ENCODE measurements at regions not wholly inside any gene's neighbourhood (a gene's known extent, or its start where the extent isn't known, plus 50 kb on each side); places are given as distances from the start of the nearest gene placed in this dataset.
A peak's percentile ranks its signal among the peaks of the same experiment; 100 is the strongest.

- 25% methylated on average over 3 of the region's 3 CpGs for WGBS (ENCODE audit: low lambda C conversion rate)
- ChIA-PET CTCF (ENCODE audit: low intra/inter-chr PET ratio, low total read pairs) (no interaction called here), POLR2A (no interaction called here)
- intact Hi-C loops (cut with micrococcal nuclease; ENCODE audit: unreplicated experiment) (no loop called here), in situ Hi-C loops (cut with HindIII; ENCODE audit: extremely low pct_ligation_motif_present, low pct_unique_long_range_greater_than_20kb) (no loop called here)
- no TSS peak for BruUV-seq (replicated peaks)
- Histone ChIP-seq H3K79me2 (ENCODE audit: insufficient read depth, low read length) (no peaks in the 10 kb centered on the region), H2AFZ (ENCODE audit: low read length) (no peak overlapping the region), H3K9me3 (ENCODE audit: low read length) (no peaks in the 10 kb centered on the region), H3K4me1 (ENCODE audit: insufficient read depth, low read length) (peaks cover 10% of the 10 kb centered on the region; the same call in 1 of the 2 replicates), H3K4me3 (replicated peaks in 1 of 3; ENCODE audit: insufficient read depth in 1 of 3, low read depth in 2 of 3, low read length in 3 of 3) (no peak overlapping the region), H3K36me3 (replicated peaks in 1 of 2; ENCODE audit: control insufficient read depth in 1 of 2, insufficient read depth in 2 of 2, low read length in 2 of 2) (no peaks in the 10 kb centered on the region), H3K27ac (ENCODE audit: extremely low read length, insufficient read depth, low read length) (no peak overlapping the region), H3K27me3 (ENCODE audit: control insufficient read depth in 1 of 2, insufficient read depth in 2 of 2, low read length in 2 of 2) (peaks cover 1 to 23% of the 10 kb centered on the region in 2 experiments; a peak in 4 of 5 replicates), H4K20me1 (ENCODE audit: insufficient read depth, low read length) (no peaks in the 10 kb centered on the region), H3K9ac (ENCODE audit: insufficient read depth, low read depth, low read length) (no peak overlapping the region), H3K4me2 (ENCODE audit: low read depth, low read length) (no peak overlapping the region)
- ATAC-seq (no peak), DNase-seq (ENCODE audit: low spot score) (no peak), FAIRE-seq (no peak)
- TF ChIP-seq ZEB1 (IDR thresholded peaks at IDR 0.05; ENCODE audit: insufficient replicate concordance, low read depth) (no peak), SIN3A (IDR thresholded peaks at IDR 0.05; ENCODE audit: borderline replicate concordance, low read depth, low read length) (no peak), ZNF280B (CRISPR knock-in tag; IDR thresholded peaks at IDR 0.05; ENCODE audit: borderline replicate concordance) (no peak), TFDP1 (CRISPR knock-in tag; IDR thresholded peaks at IDR 0.05; ENCODE audit: borderline replicate concordance) (no peak), ZNF75D (CRISPR knock-in tag; IDR thresholded peaks at IDR 0.05; ENCODE audit: borderline replicate concordance) (no peak)
These were observed 71.4 kb upstream of the PDSS1 start for GRCh38 chr10:26626066-26626465.

GRCh38 chr10:26627324-26627723 is 70.2 kb upstream of the PDSS1 start:
- ATAC-seq (peak; percentile 81), FAIRE-seq (no peak), DNase-seq (ENCODE audit: low spot score) (peak; percentile 3)
- no TSS peak for BruUV-seq (replicated peaks)
- H3K36me3 ChIP-seq (replicated peaks in 1 of 2; ENCODE audit: control insufficient read depth in 1 of 2, insufficient read depth in 2 of 2, low read length in 2 of 2): no peaks in the 10 kb centered on the region
- H2AFZ ChIP-seq (ENCODE audit: low read length): no peak overlapping the region
- H3K4me2 ChIP-seq (ENCODE audit: low read depth, low read length): no peak overlapping the region
- H3K27ac ChIP-seq (ENCODE audit: extremely low read length, insufficient read depth, low read length): no peak overlapping the region
- no peaks in the 10 kb centered on the region for H4K20me1 ChIP-seq (ENCODE audit: insufficient read depth, low read length)
- no peaks in the 10 kb centered on the region for H3K9me3 ChIP-seq (ENCODE audit: low read length)
- H3K9ac ChIP-seq (ENCODE audit: insufficient read depth, low read depth, low read length): no peak overlapping the region
- WGBS (ENCODE audit: low lambda C conversion rate): 2% methylated on average over 3 of the region's 3 CpGs
- ChIA-PET POLR2A (no interaction called here), CTCF (ENCODE audit: low intra/inter-chr PET ratio, low total read pairs) (no interaction called here)
- in situ Hi-C loops (cut with HindIII; ENCODE audit: extremely low pct_ligation_motif_present, low pct_unique_long_range_greater_than_20kb) (no loop called here), intact Hi-C loops (cut with micrococcal nuclease; ENCODE audit: unreplicated experiment) (no loop called here)
- peaks cover 0 to 13% of the 10 kb centered on the region in 2 experiments; a peak in 4 of 5 replicates for H3K27me3 ChIP-seq (ENCODE audit: control insufficient read depth in 1 of 2, insufficient read depth in 2 of 2, low read length in 2 of 2)
- peaks cover 5% of the 10 kb centered on the region; the same call in 1 of the 2 replicates for H3K4me1 ChIP-seq (ENCODE audit: insufficient read depth, low read length)
- no peak overlapping the region for H3K4me3 ChIP-seq (replicated peaks in 1 of 3; ENCODE audit: insufficient read depth in 1 of 3, low read depth in 2 of 3, low read length in 3 of 3)
- H3K79me2 ChIP-seq (ENCODE audit: insufficient read depth, low read length): no peaks in the 10 kb centered on the region
- TF ChIP-seq FOXA3 (CRISPR knock-in tag; IDR thresholded peaks at IDR 0.05) (no peak), TCF7L2 (IDR thresholded peaks at IDR 0.05; ENCODE audit: low read depth, low read length) (no peak), ZNF367 (CRISPR knock-in tag; IDR thresholded peaks at IDR 0.05; ENCODE audit: borderline replicate concordance) (no peak), THAP7 (CRISPR knock-in tag; IDR thresholded peaks at IDR 0.05) (no peak), ARNTL (CRISPR knock-in tag; IDR thresholded peaks at IDR 0.05) (no peak), FOXO4 (CRISPR knock-in tag; conservative IDR thresholded peaks at IDR 0.05) (no peak), CBFB (CRISPR knock-in tag; IDR thresholded peaks at IDR 0.05) (no peak), MAX (IDR thresholded peaks at IDR 0.05) (no peak)

All from HepG2 (cell line).